Immature natural killer cell (primary cell): ENCODE measurements at regions not wholly inside any gene's neighbourhood (a gene's known extent, or its start where the extent isn't known, plus 50 kb on each side); places are given as distances from the start of the nearest gene placed in this dataset.

ENCODE experiments used
- DNase-seq, 3 donors: peaks; one replicate each; pipeline ENCODE4 v3.0.0; 2022; ENCODE audit warnings: mixed read lengths in 1 of 3
- H3K27ac Mint-ChIP-seq, 6 donors: one replicate each; pipeline ENCODE4 v1.8.0; 2020; ENCODE audit warnings: mixed read lengths in 6 of 6, mild to moderate bottlenecking in 5 of 6, inconsistent platforms in 4 of 6, moderate library complexity in 3 of 6
- H3K27me3 Mint-ChIP-seq, 3 donors: one replicate each; pipeline ENCODE4 v1.8.0; 2020 to 2021; ENCODE audit warnings: low read depth in 3 of 3, mild to moderate bottlenecking in 3 of 3, mixed read lengths in 3 of 3, moderate library complexity in 3 of 3, inconsistent platforms in 1 of 3
- H3K36me3 Mint-ChIP-seq, 3 donors: one replicate each; pipeline ENCODE4 v1.8.0; 2020; ENCODE audit warnings: mixed read lengths in 3 of 3, inconsistent platforms in 2 of 3, mild to moderate bottlenecking in 2 of 3
- H3K4me1 Mint-ChIP-seq, 2 donors: one replicate each; pipeline ENCODE4 v1.8.0; 2020; ENCODE audit warnings: inconsistent platforms in 2 of 2, mild to moderate bottlenecking in 2 of 2, mixed read lengths in 2 of 2, moderate library complexity in 1 of 2
- H3K4me3 Mint-ChIP-seq, 5 donors: one replicate each; pipeline ENCODE4 v1.8.0; 2020; ENCODE audit warnings: mild to moderate bottlenecking in 5 of 5, mixed read lengths in 5 of 5, inconsistent platforms in 3 of 5, moderate library complexity in 3 of 5
- H3K9me3 Mint-ChIP-seq, 6 donors: one replicate each; pipeline ENCODE4 v1.8.0; 2020; ENCODE audit warnings: mild to moderate bottlenecking in 6 of 6, mixed read lengths in 6 of 6, inconsistent platforms in 4 of 6, moderate library complexity in 3 of 6

GRCh38 chr4:89665662-89666061 lies 171.3 kb downstream of the SNCA start:
- no peaks in the 10 kb centered on the region for H3K9me3 Mint-ChIP-seq
- H3K27ac Mint-ChIP-seq, result no peak overlapping the region
- no peak overlapping the region for H3K4me3 Mint-ChIP-seq

GRCh38 chr4:89664521-89664920 lies 172.4 kb downstream of the SNCA start:
- H3K4me3 Mint-ChIP-seq, result no peak overlapping the region
- no peaks in the 10 kb centered on the region for H3K4me1 Mint-ChIP-seq
- no peaks in the 10 kb centered on the region for H3K9me3 Mint-ChIP-seq
- DNase-seq, result no peak
- H3K36me3 Mint-ChIP-seq, result no peaks in the 10 kb centered on the region
- no peak overlapping the region for H3K27ac Mint-ChIP-seq
- no peaks in the 10 kb centered on the region for H3K27me3 Mint-ChIP-seq

More at GRCh38 chr4:89665662-89666061, 171.3 kb downstream of the SNCA start:
- DNase-seq, result no peak
- H3K27me3 Mint-ChIP-seq, result peaks cover 0 to 4% (median 0%) of the 10 kb centered on the region in 3 donors
- H3K36me3 Mint-ChIP-seq, result no peaks in the 10 kb centered on the region
- H3K4me1 Mint-ChIP-seq, result no peaks in the 10 kb centered on the region

GRCh38 chr4:89661173-89661899 lies 175.6 kb downstream of the SNCA start:
- Mint-ChIP-seq H3K36me3 (no peaks in the 10 kb centered on the region), H3K27me3 (no peaks in the 10 kb centered on the region), H3K9me3 (no peaks in the 10 kb centered on the region), H3K4me1 (no peaks in the 10 kb centered on the region), H3K4me3 (no peak overlapping the region), H3K27ac (no peak overlapping the region)
- DNase-seq, result no peak

DNA sequence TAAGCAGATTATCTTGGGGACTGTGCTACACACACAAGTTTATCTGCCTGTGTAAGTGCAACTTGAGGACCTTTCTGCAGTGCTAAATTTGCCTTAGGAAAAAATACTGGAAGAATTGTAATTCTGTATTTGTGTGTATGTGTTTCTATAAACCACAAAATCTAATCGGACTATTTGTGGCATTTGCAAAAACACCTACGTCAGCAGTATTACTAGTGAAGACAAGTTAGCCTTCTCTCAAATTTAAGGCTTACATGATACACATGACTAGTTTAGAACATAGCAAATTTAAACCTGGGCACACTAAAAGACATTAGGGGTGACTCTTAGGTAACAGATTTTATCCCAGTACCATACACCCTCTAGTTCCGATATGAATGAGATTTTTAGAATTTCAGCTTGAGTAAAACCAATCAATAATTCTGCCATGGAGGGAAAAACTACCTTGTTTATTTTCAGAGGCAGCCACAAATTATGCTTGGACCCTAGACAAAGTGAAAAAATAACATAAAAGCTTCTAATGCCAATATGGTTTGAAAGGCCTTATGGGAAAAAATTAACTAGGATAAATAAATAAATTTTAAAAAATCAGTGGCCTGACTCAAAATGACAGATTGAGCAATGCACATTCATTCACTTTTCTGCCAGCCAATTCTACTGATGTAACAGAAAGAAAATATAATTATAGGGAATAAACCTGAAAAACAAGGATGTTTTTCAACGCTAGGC lies 176.4 kb downstream of the SNCA start:
- Mint-ChIP-seq H3K9me3 (no peaks in the 10 kb centered on the region), H3K36me3 (no peaks in the 10 kb centered on the region), H3K4me3 (no peak overlapping the region), H3K4me1 (no peaks in the 10 kb centered on the region), H3K27ac (no peak overlapping the region), H3K27me3 (no peaks in the 10 kb centered on the region)
- DNase-seq, result no peak

DNA sequence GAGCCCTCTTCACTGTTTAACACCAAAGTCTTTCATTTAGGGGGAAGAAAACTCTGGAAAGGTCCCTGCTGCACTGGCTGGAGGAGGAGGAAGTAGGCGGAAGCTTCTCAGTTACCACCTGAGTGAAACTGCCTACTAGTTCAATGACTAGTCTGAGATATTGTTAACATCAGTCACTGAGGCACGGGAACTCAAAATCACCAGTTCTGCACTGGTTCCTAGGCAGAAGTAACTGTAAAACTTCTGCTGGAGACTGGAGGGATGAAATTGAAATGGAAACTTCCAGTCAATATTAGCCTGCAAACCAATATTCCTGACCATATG lies 178.3 kb downstream of the SNCA start:
- no peaks in the 10 kb centered on the region for H3K9me3 Mint-ChIP-seq
- H3K4me3 Mint-ChIP-seq, result no peak overlapping the region
- no peaks in the 10 kb centered on the region for H3K27me3 Mint-ChIP-seq
- no peaks in the 10 kb centered on the region for H3K4me1 Mint-ChIP-seq
- no peaks in the 10 kb centered on the region for H3K36me3 Mint-ChIP-seq
- H3K27ac Mint-ChIP-seq, result no peak overlapping the region
- DNase-seq, result no peak

- Mint-ChIP-seq H3K27ac (no peak overlapping the region), H3K27me3 (no peaks in the 10 kb centered on the region)
- peak in 1 of 3 donors; percentile 7 for DNase-seq
Observed at GRCh38 chr4:89657931-89658700, 178.8 kb downstream of the SNCA start.

DNA sequence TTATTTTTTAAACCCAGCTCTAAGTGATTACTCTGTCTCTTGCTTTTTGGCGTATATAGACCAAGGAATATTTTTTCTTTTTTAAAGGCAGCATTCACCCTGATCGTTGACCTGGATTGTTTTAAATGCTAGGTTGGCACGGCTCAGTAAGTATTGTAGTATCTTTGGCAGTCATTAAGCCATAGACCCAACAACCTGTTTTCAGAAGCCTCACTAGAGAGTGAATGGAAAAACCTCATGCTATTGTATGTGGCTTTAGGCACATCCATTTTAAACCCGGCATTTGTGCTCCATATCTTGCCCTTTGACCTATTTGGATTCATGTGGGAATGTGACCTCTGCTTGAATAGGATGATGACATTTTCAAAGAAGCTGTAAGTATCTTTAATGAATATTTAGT lies 183.9 kb downstream of the SNCA start:
- Mint-ChIP-seq H3K27me3 (peaks cover 0 to 2% (median 0%) of the 10 kb centered on the region in 3 donors), H3K27ac (no peak overlapping the region), H3K36me3 (no peaks in the 10 kb centered on the region), H3K9me3 (no peaks in the 10 kb centered on the region), H3K4me1 (no peaks in the 10 kb centered on the region), H3K4me3 (no peak overlapping the region)
- no peak for DNase-seq

More at GRCh38 chr4:89657931-89658700, 178.8 kb downstream of the SNCA start:
- H3K4me3 Mint-ChIP-seq, result no peak overlapping the region
- H3K4me1 Mint-ChIP-seq, result no peaks in the 10 kb centered on the region
- no peaks in the 10 kb centered on the region for H3K36me3 Mint-ChIP-seq
- no peaks in the 10 kb centered on the region for H3K9me3 Mint-ChIP-seq

DNA sequence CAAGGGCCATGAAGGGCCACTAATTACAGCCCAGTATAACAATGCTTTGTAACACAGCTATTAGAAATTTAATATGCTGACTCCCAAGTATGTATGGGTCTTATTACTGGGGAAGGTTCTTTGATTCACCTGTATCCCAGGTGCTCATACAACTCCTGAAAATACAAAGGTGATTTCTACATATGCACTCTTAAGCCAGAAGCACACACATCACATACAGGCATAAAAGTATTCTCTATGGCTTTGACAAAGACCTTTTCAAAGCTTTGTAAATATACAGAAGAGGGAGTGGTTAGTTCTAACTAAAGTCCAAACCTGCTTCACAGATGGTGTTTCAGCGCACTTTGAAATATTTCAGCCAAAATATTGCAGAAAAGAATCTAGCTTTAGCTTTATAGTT lies 191.5 kb downstream of the SNCA start:
- Mint-ChIP-seq H3K9me3 (peaks cover 0 to 1% (median 0%) of the 10 kb centered on the region in 6 donors), H3K36me3 (no peaks in the 10 kb centered on the region), H3K27ac (no peak overlapping the region), H3K4me1 (no peaks in the 10 kb centered on the region), H3K27me3 (peaks cover 2% of the 10 kb centered on the region in 3 donors), H3K4me3 (no peak overlapping the region)
- no peak for DNase-seq

GRCh38 chr4:89641367-89641687 lies 195.6 kb downstream of the SNCA start:
- DNase-seq, result no peak
- H3K4me1 Mint-ChIP-seq, result no peaks in the 10 kb centered on the region
- H3K27ac Mint-ChIP-seq, result no peak overlapping the region
- peaks cover 0 to 2% (median 0%) of the 10 kb centered on the region in 3 donors for H3K27me3 Mint-ChIP-seq
- H3K36me3 Mint-ChIP-seq, result no peaks in the 10 kb centered on the region
- H3K9me3 Mint-ChIP-seq, result peaks cover 0 to 1% (median 0%) of the 10 kb centered on the region in 6 donors
- no peak overlapping the region for H3K4me3 Mint-ChIP-seq

- Mint-ChIP-seq H3K4me3 (no peak overlapping the region), H3K27me3 (peaks cover 0 to 2% (median 0%) of the 10 kb centered on the region in 3 donors), H3K36me3 (no peaks in the 10 kb centered on the region), H3K4me1 (no peaks in the 10 kb centered on the region), H3K27ac (no peak overlapping the region), H3K9me3 (peaks cover 0 to 1% (median 0%) of the 10 kb centered on the region in 6 donors)
- DNase-seq, result no peak
Observed at GRCh38 chr4:89640620-89641366, 196.2 kb downstream of the SNCA start.

GRCh38 chr4:89639395-89639794 lies 197.6 kb downstream of the SNCA start:
- DNase-seq, result no peak
- Mint-ChIP-seq H3K4me3 (no peak overlapping the region), H3K27me3 (peaks cover 0 to 2% (median 0%) of the 10 kb centered on the region in 3 donors), H3K27ac (no peak overlapping the region), H3K4me1 (no peaks in the 10 kb centered on the region), H3K36me3 (no peaks in the 10 kb centered on the region), H3K9me3 (peaks cover 0 to 1% (median 0%) of the 10 kb centered on the region in 6 donors)

DNA sequence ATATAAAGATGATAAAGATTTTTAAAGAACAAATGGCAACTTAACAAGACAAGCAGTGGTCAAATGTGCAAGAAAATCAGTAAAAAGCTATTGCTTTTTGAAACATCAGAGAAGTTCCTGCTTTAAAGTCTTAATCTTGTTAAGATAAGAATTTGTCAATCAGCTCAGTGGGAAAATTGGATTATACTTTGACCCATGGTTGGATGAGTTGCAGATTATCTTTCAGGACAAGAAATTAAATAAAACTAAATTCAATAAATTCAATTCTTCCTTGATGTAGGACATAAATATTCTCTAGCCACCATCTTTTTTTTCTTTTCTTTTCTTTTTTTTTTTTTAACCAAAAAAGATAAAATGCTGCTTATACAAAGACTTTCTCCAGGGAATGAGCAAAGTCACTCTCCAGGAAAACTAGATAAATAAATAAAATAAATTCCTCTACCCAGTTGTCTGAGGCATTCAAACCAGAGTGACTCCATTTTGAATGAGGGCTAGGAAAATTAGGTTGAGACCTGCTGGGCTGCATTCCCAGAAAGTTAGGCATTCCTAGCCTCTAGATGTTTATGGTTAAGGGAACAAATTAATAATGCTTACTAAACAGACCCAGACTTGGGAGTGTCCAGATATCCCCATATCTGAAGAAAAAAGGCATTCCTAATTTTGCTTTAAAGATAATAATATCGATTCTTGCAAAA lies 211.2 kb downstream of the SNCA start:
- H3K4me1 Mint-ChIP-seq, result no peaks in the 10 kb centered on the region
- H3K27ac Mint-ChIP-seq, result no peak overlapping the region
- no peak overlapping the region for H3K4me3 Mint-ChIP-seq
- H3K9me3 Mint-ChIP-seq, result peaks cover 0 to 1% (median 0%) of the 10 kb centered on the region in 6 donors
- peaks cover 0 to 5% (median 0%) of the 10 kb centered on the region in 3 donors for H3K36me3 Mint-ChIP-seq
- DNase-seq, result no peak
- H3K27me3 Mint-ChIP-seq, result peaks cover 0 to 4% (median 1%) of the 10 kb centered on the region in 3 donors

- H3K36me3 Mint-ChIP-seq, result no peaks in the 10 kb centered on the region
- no peak overlapping the region for H3K4me3 Mint-ChIP-seq
Observed at GRCh38 chr4:89619206-89619962, 217.6 kb downstream of the SNCA start.

More at GRCh38 chr4:89619206-89619962, 217.6 kb downstream of the SNCA start:
- H3K9me3 Mint-ChIP-seq, result no peaks in the 10 kb centered on the region
- DNase-seq, result no peak
- peak overlapping the region in 1 of 6 donors; percentile 4 for H3K27ac Mint-ChIP-seq
- peaks cover 0 to 2% of the 10 kb centered on the region in 2 donors for H3K4me1 Mint-ChIP-seq
- H3K27me3 Mint-ChIP-seq, result no peaks in the 10 kb centered on the region
